Hematopoietic multipotent progenitor cell treated with erythropoietin and hydrocortisone succinate and interleukin-3 and kit ligand, for 4 days (in vitro differentiated cells): ENCODE measurements at regions not wholly inside any gene's neighbourhood (a gene's known extent, or its start where the extent isn't known, plus 50 kb on each side); places are given as distances from the start of the nearest gene placed in this dataset.

ENCODE experiments used
- DNase-seq: peaks from one replicate; pipeline ENCODE4 v3.0.0-alpha.2; 2015

GRCh38 chr18:79628416-79629248 lies 51.0 kb upstream of the CTDP1 start:
- no peak for DNase-seq

- DNase-seq = no peak
Measured at GRCh38 chr18:79629249-79629558, 50.4 kb upstream of the CTDP1 start.

GRCh38 chr18:79629606-79630005 lies 50.0 kb upstream of the CTDP1 start:
- no peak for DNase-seq
